GM23338 (cell line): ENCODE measurements at regions not wholly inside any gene's neighbourhood (a gene's known extent, or its start where the extent isn't known, plus 50 kb on each side); places are given as distances from the start of the nearest gene placed in this dataset.

Experiments used
- ATAC-seq: fragments of 200-7000 bp; cut with Tn5 transposase; 3 replicates; pipeline ENCODE4 v1.9.1; 2020
- DNase-seq: peaks from one replicate; pipeline ENCODE4 v3.0.0-alpha.2; 2015; ENCODE audit warnings: low spot score
- H2AFZ ChIP-seq: fragments of 200-600 bp; sonication (generic); 2 replicates; pipeline ENCODE4 v1.8.0; 2016; ENCODE audit warnings: antibody characterized with exemption, mild to moderate bottlenecking, moderate library complexity
- H3F3A ChIP-seq: fragments of 200-600 bp; sonication (generic); replicated peaks from 2 replicates; pipeline ENCODE4 v1.8.0; 2017; ENCODE audit warnings: antibody characterized with exemption, mixed run types, low read depth
- H3K27ac ChIP-seq: fragments of 200-600 bp; sonication (generic); 2 replicates; pipeline ENCODE4 v1.6.1; 2016; ENCODE audit warnings: low read depth
- H3K27me3 ChIP-seq: fragments of 200-600 bp; sonication (generic); 2 replicates; pipeline ENCODE4 v1.8.0; 2016; ENCODE audit warnings: mild to moderate bottlenecking, mixed run types, moderate library complexity; ENCODE audit not compliant: insufficient read depth
- H3K36me3 ChIP-seq: fragments of 200-600 bp; sonication (generic); 2 replicates; pipeline ENCODE4 v1.8.0; 2016; ENCODE audit warnings: mild to moderate bottlenecking; ENCODE audit not compliant: insufficient read depth
- H3K4me1 ChIP-seq: fragments of 200-600 bp; sonication (generic); 2 replicates; pipeline ENCODE4 v1.8.0; 2016; ENCODE audit warnings: mild to moderate bottlenecking, moderate library complexity; ENCODE audit not compliant: insufficient read depth
- H3K4me2 ChIP-seq: fragments of 200-600 bp; sonication (generic); 2 replicates; pipeline ENCODE4 v1.7.1; 2017; ENCODE audit warnings: mixed run types
- H3K4me3 ChIP-seq: fragments of 200-600 bp; sonication (generic); 2 replicates; pipeline ENCODE4 v1.6.1; 2016; ENCODE audit warnings: mixed run types
- H3K79me2 ChIP-seq: fragments of 200-600 bp; sonication (generic); replicated peaks from 2 replicates; pipeline ENCODE4 v1.8.0; 2017; ENCODE audit warnings: mild to moderate bottlenecking; ENCODE audit not compliant: insufficient read depth
- H3K9me2 ChIP-seq: fragments of 200-600 bp; sonication (generic); 2 replicates; pipeline ENCODE4 v1.8.0; 2017; ENCODE audit not compliant: insufficient read depth
- H4K20me1 ChIP-seq: fragments of 200-600 bp; sonication (generic); replicated peaks from 2 replicates; pipeline ENCODE4 v1.8.0; 2017; ENCODE audit warnings: mild to moderate bottlenecking; ENCODE audit not compliant: insufficient read depth
- H3K27ac Mint-ChIP-seq: 2 replicates; pipeline ENCODE4 v1.8.0; 2020; ENCODE audit warnings: inconsistent platforms, mild to moderate bottlenecking, moderate library complexity, mixed read lengths
- H3K27me3 Mint-ChIP-seq: 3 replicates; pipeline ENCODE4 v1.8.0; 2022; ENCODE audit warnings: low read depth, mild to moderate bottlenecking, moderate library complexity, mixed read lengths, inconsistent platforms; ENCODE audit not compliant: insufficient read depth, poor library complexity
- H3K36me3 Mint-ChIP-seq: 3 replicates; pipeline ENCODE4 v1.8.0; 2021; ENCODE audit warnings: low read depth, mild to moderate bottlenecking, inconsistent platforms, moderate library complexity, mixed read lengths
- H3K4me1 Mint-ChIP-seq: 3 replicates; pipeline ENCODE4 v1.8.0; 2020; ENCODE audit warnings: mild to moderate bottlenecking, inconsistent platforms, mixed read lengths
- H3K4me3 Mint-ChIP-seq: 3 replicates; pipeline ENCODE4 v1.8.0; 2021; ENCODE audit warnings: moderate library complexity, mild to moderate bottlenecking, inconsistent platforms, mixed read lengths
- H3K9me3 Mint-ChIP-seq: 3 replicates; pipeline ENCODE4 v1.8.0; 2020; ENCODE audit warnings: moderate library complexity, mild to moderate bottlenecking, inconsistent platforms, mixed read lengths
- CREB1 ChIP-seq: fragments of 250-450 bp; sonication (Bioruptor Pico); IDR thresholded peaks from 2 replicates; pipeline ENCODE4 v1.5.0; 2020; ENCODE audit warnings: low read depth, mild to moderate bottlenecking, moderate library complexity
- ETS1 ChIP-seq: IDR thresholded peaks from 2 replicates; pipeline ENCODE4 v1.6.1; 2016; ENCODE audit warnings: antibody characterized with exemption
- EZH2 ChIP-seq: fragments of 200-600 bp; sonication (generic); IDR thresholded peaks from one replicate; pipeline ENCODE4 v1.8.0; 2017; ENCODE audit warnings: antibody characterized with exemption, mild to moderate bottlenecking, low read depth; ENCODE audit not compliant: unreplicated experiment
- EZH2phosphoT487 ChIP-seq: fragments of 200-600 bp; sonication (generic); IDR thresholded peaks from one replicate; pipeline ENCODE4 v1.8.1; 2018; ENCODE audit warnings: antibody characterized with exemption; ENCODE audit not compliant: unreplicated experiment
- JUNB ChIP-seq: IDR thresholded peaks from one replicate; pipeline ENCODE4 v1.6.1; 2016; ENCODE audit warnings: antibody characterized with exemption; ENCODE audit not compliant: unreplicated experiment
- NANOG ChIP-seq: IDR thresholded peaks from 2 replicates; pipeline ENCODE4 v1.6.1; 2016; ENCODE audit warnings: antibody characterized with exemption, borderline replicate concordance
- POLR2AphosphoS5 ChIP-seq: IDR thresholded peaks from 2 replicates; pipeline ENCODE4 v1.6.1; 2016; ENCODE audit warnings: antibody characterized with exemption, low read depth
- STAT1 ChIP-seq: IDR thresholded peaks from one replicate; pipeline ENCODE4 v1.6.1; 2016; ENCODE audit warnings: antibody characterized with exemption; ENCODE audit not compliant: unreplicated experiment
- ZNF114 ChIP-seq: fragments of 250-450 bp; sonication (Bioruptor Pico); IDR thresholded peaks from 2 replicates; pipeline ENCODE4 v1.5.0; 2020; ENCODE audit warnings: mild to moderate bottlenecking, moderate library complexity
- ZNF331 ChIP-seq: fragments of 250-450 bp; sonication (Bioruptor Pico); IDR thresholded peaks from 2 replicates; pipeline ENCODE4 v1.5.0; 2020; ENCODE audit warnings: low read depth, mild to moderate bottlenecking, moderate library complexity
- TF ChIP-seq, protein P1 (sequence below): fragments of 250-450 bp; sonication (Bioruptor Pico); IDR thresholded peaks from 2 replicates; pipeline ENCODE4 v1.5.0; 2020; ENCODE audit warnings: mild to moderate bottlenecking, moderate library complexity
- TF ChIP-seq, protein P2 (sequence below): IDR thresholded peaks from one replicate; pipeline ENCODE4 v1.6.1; 2018; ENCODE audit warnings: antibody characterized with exemption; ENCODE audit not compliant: unreplicated experiment
- TF ChIP-seq, protein P3 (sequence below), 2 experiments: fragments of 200-600 bp in 1 of 2; sonication (generic) in 1 of 2; conservative IDR thresholded peaks; 2 replicates each; pipeline versions ENCODE4 v1.5.1 to v1.6.1; 2016 to 2017; ENCODE audit warnings: antibody characterized with exemption in 2 of 2, low read depth in 2 of 2, mild to moderate bottlenecking in 2 of 2, moderate library complexity in 1 of 2

DNA sequence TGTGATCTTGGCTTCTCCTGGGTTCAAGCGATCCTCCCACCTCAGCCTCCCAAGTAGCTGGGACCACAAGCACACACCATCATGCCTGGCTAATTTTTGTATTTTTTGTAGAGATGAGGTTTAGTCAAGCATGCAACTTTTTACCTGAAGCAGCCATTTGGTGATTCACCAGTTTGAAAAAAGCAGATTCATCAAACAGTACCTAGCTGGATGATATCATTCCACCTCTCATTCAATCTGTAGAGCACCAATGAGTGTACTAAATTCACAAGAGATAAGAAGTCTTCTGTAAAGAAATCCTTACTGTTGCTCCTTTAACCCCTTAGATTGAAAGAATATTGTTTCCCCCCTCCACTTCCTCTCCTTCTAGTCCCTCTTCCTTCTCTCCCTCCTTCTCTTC lies 261.1 kb upstream of the RFC3 start:
- Mint-ChIP-seq H3K36me3 (no peaks in the 10 kb centered on the region), H3K27me3 (no peaks in the 10 kb centered on the region), H3K4me3 (no peak overlapping the region), H3K27ac (no peak overlapping the region), H3K4me1 (peaks cover 5% of the 10 kb centered on the region), H3K9me3 (no peaks in the 10 kb centered on the region)
- Histone ChIP-seq H3K36me3 (no peaks in the 10 kb centered on the region), H3K27me3 (no peaks in the 10 kb centered on the region), H3K4me1 (no peaks in the 10 kb centered on the region), H3K4me2 (no peak overlapping the region), H3K9me2 (no peaks in the 10 kb centered on the region), H3K27ac (no peak overlapping the region), H2AFZ (peak overlapping the region; percentile 56; the same call in 1 of the 2 replicates), H4K20me1 (no peaks in the 10 kb centered on the region), H3K79me2 (no peaks in the 10 kb centered on the region), H3K4me3 (no peak overlapping the region), H3F3A (no peaks in the 10 kb centered on the region)
- DNase-seq (no peak), ATAC-seq (no peak)
- TF ChIP-seq NANOG (no peak), STAT1 (no peak), EZH2phosphoT487 (no peak), JUNB (no peak), CREB1 (CRISPR knock-in tag) (no peak), ETS1 (no peak), POLR2AphosphoS5 (no peak), EZH2 (no peak), ZNF331 (CRISPR knock-in tag) (no peak), ZNF114 (CRISPR knock-in tag) (no peak)
- TF ChIP-seq, protein P1, sequence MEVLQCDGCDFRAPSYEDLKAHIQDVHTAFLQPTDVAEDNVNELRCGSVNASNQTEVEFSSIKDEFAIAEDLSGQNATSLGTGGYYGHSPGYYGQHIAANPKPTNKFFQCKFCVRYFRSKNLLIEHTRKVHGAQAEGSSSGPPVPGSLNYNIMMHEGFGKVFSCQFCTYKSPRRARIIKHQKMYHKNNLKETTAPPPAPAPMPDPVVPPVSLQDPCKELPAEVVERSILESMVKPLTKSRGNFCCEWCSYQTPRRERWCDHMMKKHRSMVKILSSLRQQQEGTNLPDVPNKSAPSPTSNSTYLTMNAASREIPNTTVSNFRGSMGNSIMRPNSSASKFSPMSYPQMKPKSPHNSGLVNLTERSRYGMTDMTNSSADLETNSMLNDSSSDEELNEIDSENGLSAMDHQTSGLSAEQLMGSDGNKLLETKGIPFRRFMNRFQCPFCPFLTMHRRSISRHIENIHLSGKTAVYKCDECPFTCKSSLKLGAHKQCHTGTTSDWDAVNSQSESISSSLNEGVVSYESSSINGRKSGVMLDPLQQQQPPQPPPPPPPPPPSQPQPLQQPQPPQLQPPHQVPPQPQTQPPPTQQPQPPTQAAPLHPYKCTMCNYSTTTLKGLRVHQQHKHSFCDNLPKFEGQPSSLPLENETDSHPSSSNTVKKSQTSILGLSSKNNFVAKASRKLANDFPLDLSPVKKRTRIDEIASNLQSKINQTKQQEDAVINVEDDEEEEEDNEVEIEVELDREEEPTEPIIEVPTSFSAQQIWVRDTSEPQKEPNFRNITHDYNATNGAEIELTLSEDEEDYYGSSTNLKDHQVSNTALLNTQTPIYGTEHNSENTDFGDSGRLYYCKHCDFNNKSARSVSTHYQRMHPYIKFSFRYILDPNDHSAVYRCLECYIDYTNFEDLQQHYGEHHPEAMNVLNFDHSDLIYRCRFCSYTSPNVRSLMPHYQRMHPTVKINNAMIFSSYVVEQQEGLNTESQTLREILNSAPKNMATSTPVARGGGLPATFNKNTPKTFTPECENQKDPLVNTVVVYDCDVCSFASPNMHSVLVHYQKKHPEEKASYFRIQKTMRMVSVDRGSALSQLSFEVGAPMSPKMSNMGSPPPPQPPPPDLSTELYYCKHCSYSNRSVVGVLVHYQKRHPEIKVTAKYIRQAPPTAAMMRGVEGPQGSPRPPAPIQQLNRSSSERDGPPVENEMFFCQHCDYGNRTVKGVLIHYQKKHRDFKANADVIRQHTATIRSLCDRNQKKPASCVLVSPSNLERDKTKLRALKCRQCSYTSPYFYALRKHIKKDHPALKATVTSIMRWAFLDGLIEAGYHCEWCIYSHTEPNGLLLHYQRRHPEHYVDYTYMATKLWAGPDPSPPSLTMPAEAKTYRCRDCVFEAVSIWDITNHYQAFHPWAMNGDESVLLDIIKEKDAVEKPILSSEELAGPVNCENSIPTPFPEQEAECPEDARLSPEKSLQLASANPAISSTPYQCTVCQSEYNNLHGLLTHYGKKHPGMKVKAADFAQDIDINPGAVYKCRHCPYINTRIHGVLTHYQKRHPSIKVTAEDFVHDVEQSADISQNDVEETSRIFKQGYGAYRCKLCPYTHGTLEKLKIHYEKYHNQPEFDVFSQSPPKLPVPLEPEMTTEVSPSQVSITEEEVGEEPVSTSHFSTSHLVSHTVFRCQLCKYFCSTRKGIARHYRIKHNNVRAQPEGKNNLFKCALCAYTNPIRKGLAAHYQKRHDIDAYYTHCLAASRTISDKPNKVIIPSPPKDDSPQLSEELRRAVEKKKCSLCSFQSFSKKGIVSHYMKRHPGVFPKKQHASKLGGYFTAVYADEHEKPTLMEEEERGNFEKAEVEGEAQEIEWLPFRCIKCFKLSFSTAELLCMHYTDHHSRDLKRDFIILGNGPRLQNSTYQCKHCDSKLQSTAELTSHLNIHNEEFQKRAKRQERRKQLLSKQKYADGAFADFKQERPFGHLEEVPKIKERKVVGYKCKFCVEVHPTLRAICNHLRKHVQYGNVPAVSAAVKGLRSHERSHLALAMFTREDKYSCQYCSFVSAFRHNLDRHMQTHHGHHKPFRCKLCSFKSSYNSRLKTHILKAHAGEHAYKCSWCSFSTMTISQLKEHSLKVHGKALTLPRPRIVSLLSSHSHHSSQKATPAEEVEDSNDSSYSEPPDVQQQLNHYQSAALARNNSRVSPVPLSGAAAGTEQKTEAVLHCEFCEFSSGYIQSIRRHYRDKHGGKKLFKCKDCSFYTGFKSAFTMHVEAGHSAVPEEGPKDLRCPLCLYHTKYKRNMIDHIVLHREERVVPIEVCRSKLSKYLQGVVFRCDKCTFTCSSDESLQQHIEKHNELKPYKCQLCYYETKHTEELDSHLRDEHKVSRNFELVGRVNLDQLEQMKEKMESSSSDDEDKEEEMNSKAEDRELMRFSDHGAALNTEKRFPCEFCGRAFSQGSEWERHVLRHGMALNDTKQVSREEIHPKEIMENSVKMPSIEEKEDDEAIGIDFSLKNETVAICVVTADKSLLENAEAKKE (CRISPR knock-in tag), result no peak
- TF ChIP-seq, protein P2, sequence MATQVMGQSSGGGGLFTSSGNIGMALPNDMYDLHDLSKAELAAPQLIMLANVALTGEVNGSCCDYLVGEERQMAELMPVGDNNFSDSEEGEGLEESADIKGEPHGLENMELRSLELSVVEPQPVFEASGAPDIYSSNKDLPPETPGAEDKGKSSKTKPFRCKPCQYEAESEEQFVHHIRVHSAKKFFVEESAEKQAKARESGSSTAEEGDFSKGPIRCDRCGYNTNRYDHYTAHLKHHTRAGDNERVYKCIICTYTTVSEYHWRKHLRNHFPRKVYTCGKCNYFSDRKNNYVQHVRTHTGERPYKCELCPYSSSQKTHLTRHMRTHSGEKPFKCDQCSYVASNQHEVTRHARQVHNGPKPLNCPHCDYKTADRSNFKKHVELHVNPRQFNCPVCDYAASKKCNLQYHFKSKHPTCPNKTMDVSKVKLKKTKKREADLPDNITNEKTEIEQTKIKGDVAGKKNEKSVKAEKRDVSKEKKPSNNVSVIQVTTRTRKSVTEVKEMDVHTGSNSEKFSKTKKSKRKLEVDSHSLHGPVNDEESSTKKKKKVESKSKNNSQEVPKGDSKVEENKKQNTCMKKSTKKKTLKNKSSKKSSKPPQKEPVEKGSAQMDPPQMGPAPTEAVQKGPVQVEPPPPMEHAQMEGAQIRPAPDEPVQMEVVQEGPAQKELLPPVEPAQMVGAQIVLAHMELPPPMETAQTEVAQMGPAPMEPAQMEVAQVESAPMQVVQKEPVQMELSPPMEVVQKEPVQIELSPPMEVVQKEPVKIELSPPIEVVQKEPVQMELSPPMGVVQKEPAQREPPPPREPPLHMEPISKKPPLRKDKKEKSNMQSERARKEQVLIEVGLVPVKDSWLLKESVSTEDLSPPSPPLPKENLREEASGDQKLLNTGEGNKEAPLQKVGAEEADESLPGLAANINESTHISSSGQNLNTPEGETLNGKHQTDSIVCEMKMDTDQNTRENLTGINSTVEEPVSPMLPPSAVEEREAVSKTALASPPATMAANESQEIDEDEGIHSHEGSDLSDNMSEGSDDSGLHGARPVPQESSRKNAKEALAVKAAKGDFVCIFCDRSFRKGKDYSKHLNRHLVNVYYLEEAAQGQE, result no peak
- TF ChIP-seq, protein P3, sequence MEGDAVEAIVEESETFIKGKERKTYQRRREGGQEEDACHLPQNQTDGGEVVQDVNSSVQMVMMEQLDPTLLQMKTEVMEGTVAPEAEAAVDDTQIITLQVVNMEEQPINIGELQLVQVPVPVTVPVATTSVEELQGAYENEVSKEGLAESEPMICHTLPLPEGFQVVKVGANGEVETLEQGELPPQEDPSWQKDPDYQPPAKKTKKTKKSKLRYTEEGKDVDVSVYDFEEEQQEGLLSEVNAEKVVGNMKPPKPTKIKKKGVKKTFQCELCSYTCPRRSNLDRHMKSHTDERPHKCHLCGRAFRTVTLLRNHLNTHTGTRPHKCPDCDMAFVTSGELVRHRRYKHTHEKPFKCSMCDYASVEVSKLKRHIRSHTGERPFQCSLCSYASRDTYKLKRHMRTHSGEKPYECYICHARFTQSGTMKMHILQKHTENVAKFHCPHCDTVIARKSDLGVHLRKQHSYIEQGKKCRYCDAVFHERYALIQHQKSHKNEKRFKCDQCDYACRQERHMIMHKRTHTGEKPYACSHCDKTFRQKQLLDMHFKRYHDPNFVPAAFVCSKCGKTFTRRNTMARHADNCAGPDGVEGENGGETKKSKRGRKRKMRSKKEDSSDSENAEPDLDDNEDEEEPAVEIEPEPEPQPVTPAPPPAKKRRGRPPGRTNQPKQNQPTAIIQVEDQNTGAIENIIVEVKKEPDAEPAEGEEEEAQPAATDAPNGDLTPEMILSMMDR (conservative IDR thresholded peaks at IDR 0.05; ENCODE audit: low read depth in 2 of 2), result no peak
